Neuron (in vitro differentiated cells): ENCODE measurements at regions not wholly inside any gene's neighbourhood (a gene's known extent, or its start where the extent isn't known, plus 50 kb on each side); places are given as distances from the start of the nearest gene placed in this dataset.

Experiments used
- H2AFZ ChIP-seq: one replicate; pipeline ENCODE4 v1.6.1; 2013; ENCODE audit warnings: low read depth, mild to moderate bottlenecking, inconsistent platforms, low read length, moderate library complexity
- H3K27me3 ChIP-seq: one replicate; pipeline ENCODE4 v1.6.1; 2013; ENCODE audit warnings: low read length; ENCODE audit not compliant: insufficient read depth
- H3K36me3 ChIP-seq: one replicate; pipeline ENCODE4 v1.6.1; 2013; ENCODE audit warnings: low read length; ENCODE audit not compliant: insufficient read depth
- H3K4me1 ChIP-seq: one replicate; pipeline ENCODE4 v1.6.1; 2013; ENCODE audit warnings: low read length; ENCODE audit not compliant: insufficient read depth
- H3K4me3 ChIP-seq: 2 replicates; pipeline ENCODE4 v1.5.1; 2013; ENCODE audit warnings: mild to moderate bottlenecking, low read length, moderate library complexity
- H3K9me3 ChIP-seq: one replicate; pipeline ENCODE4 v1.6.1; 2013; ENCODE audit warnings: low read length

DNA sequence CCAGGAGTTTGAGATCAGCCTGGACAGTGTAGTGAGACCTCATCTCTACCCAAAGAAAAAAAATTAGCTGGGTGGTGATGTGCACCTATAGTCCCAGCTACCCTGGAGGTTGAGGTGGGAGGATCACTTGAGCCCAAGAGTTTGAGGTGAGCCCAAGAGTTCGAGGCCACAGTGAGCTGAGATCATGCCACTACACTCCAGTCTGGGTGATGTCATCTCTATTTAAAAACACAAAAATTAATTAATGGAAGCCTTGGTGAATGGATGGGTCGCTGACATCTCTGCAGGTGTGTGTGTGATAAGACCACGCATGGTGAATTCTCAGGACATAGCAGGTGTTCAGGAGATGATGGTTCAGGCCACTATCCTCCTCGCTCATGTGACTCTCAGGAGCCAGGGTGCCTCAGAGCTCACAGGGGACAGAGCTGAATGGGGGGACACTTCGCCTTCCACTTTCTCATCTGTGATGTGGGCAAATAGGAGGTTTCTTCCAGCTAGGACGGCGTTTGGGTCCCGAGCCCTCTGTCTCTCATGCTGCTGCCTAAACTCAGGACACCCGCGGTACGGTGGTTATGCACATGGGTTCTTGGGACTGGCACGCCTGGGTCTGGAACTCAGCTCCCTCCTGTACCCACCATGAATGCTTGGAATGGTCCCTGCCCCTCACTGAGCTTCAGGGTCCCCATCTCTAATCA lies 113.4 kb upstream of the ZBTB40 start:
- H3K4me3 ChIP-seq = no peak overlapping the region
- no peaks in the 10 kb centered on the region for H3K9me3 ChIP-seq
- H3K36me3 ChIP-seq = no peaks in the 10 kb centered on the region
- peaks cover 11% of the 10 kb centered on the region for H3K27me3 ChIP-seq
- peaks cover 5% of the 10 kb centered on the region for H3K4me1 ChIP-seq
- H2AFZ ChIP-seq = no peak overlapping the region

DNA sequence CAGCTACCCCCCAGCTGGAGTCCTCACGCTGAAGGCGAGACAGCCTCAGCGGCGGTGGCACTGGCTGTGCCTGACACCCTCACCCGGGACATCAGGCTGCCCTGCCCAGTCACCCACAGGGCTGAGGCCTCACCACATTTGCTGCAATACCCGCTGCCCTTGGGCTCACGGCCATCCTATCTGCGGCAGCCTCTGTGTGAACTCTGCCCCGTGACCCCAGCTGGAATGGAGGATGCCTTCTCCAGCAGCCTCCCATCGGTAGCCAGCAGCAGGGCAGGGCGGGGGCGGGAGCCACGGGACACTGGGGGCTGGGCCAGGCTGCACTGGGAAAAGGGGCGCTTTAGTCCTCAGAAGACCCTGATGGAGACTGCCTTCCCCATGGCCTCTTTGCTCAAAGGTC lies 112.4 kb upstream of the ZBTB40 start:
- Histone ChIP-seq H2AFZ (no peak overlapping the region), H3K36me3 (no peaks in the 10 kb centered on the region), H3K4me1 (peaks cover 5% of the 10 kb centered on the region), H3K4me3 (no peak overlapping the region), H3K27me3 (peaks cover 19% of the 10 kb centered on the region), H3K9me3 (no peaks in the 10 kb centered on the region)

DNA sequence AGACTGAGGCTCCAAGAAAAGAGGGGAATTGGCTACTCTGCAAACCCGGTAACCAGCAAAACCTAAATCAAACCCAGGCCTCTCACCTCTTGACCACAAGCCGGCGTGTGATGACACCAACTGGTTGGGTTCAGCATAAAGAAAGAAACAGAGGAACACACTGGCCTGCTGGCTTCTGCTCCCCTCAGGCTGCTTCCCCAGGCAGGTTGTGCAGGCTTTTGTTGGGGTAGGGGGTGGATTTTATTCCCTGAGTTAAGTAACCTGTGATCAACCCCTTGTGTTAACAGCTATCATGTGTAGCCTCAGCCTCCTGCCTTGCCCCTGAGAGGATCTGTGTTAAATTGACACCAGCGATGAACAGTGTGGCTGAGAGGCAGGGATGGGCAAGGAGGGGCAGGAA lies 111.6 kb upstream of the ZBTB40 start:
- H3K9me3 ChIP-seq = no peaks in the 10 kb centered on the region
- no peak overlapping the region for H3K4me3 ChIP-seq
- H3K27me3 ChIP-seq = peaks cover 25% of the 10 kb centered on the region
- H2AFZ ChIP-seq = no peak overlapping the region
- H3K36me3 ChIP-seq = no peaks in the 10 kb centered on the region
- H3K4me1 ChIP-seq = peaks cover 5% of the 10 kb centered on the region

DNA sequence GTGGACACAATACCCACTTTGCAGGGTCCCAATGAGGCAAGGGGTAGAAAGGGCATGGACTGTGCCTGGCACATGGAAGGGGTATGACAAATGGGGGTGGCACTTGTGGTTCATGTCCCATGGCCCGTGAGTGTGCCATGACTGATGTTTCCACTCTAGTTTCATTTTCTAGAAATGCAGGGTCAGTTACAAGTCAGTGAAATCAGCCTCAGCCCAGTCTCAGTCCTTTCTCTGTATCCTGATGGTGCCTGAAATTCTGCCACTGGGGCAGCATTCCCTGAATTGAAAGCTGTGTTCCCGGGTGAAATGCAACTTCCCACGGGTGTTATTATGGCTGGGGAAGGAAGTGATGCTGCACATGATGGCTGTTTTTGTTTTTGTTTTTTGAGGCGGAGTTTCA lies 110.8 kb upstream of the ZBTB40 start:
- Histone ChIP-seq H3K9me3 (no peaks in the 10 kb centered on the region), H3K27me3 (peaks cover 27% of the 10 kb centered on the region), H2AFZ (no peak overlapping the region), H3K36me3 (no peaks in the 10 kb centered on the region), H3K4me3 (no peak overlapping the region), H3K4me1 (peaks cover 5% of the 10 kb centered on the region)

DNA sequence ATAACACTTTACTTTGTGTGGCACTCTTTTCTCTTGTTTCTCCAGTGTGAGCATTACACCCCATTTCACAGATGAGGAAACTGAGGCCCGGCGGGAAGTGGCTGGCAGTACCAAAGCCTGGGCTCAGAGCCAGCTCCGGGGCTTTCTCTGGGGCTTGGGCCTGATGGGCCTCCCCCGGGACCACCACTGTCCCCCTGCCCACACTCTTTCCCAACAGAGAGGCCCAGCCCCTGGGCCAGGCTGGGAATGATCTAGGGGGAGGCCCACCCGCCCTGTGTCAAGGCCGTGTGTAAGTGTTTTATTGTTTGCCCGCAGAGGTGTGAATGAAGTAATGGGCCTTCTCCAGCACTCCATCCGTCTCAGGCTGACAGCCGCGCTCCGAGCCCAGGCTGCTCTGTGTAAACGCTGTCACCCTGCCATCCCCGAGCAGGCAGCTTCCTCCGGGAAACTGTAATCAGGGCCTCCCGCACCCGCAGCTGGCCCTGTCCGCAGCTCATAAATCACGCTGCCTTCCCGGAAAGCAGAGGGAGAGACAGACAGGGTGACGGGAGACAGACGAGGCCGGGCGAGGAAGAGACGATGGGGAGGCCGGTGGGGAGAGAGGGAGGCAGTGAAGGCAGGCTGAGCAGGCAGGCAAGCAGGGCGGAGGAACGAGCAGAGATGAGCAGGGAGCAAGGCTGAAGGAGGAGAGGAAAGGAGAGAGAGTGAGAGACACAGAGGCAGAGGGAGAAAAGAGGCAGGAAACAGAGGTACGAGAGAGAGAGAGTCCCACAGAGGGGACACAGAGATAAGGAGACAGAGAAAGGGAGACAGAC lies 109.7 kb upstream of the ZBTB40 start:
- peaks cover 27% of the 10 kb centered on the region for H3K27me3 ChIP-seq
- peaks cover 5% of the 10 kb centered on the region for H3K4me1 ChIP-seq
- H3K9me3 ChIP-seq = no peaks in the 10 kb centered on the region
- H3K4me3 ChIP-seq = peak overlapping the region; percentile 31
- peak overlapping the region; percentile 63 for H2AFZ ChIP-seq
- no peaks in the 10 kb centered on the region for H3K36me3 ChIP-seq

DNA sequence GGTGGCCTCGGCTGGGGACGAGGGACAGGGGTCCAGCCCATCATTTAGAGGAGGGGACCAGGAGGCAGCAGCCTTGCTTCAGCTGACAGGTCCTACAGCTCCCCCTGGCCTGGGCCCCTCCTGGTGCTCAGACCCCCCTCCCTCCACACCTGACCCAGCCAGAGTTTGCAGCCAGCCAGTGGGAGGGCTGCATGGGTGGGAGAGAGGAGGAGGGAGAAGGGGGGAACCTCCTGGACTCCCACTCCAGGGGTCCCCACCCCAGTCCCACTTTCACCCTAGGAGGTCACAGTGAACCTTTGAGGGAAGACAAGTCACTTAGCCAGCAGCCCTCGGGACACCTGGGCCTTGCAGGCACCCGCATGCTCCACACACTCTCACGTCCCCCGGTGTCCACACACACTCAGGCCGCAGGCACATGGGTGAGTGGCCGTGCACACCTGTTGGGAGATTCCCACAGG lies 108.9 kb upstream of the ZBTB40 start:
- Histone ChIP-seq H3K9me3 (no peaks in the 10 kb centered on the region), H2AFZ (no peak overlapping the region), H3K4me3 (no peak overlapping the region), H3K4me1 (peaks cover 5% of the 10 kb centered on the region), H3K27me3 (peaks cover 27% of the 10 kb centered on the region), H3K36me3 (no peaks in the 10 kb centered on the region)

DNA sequence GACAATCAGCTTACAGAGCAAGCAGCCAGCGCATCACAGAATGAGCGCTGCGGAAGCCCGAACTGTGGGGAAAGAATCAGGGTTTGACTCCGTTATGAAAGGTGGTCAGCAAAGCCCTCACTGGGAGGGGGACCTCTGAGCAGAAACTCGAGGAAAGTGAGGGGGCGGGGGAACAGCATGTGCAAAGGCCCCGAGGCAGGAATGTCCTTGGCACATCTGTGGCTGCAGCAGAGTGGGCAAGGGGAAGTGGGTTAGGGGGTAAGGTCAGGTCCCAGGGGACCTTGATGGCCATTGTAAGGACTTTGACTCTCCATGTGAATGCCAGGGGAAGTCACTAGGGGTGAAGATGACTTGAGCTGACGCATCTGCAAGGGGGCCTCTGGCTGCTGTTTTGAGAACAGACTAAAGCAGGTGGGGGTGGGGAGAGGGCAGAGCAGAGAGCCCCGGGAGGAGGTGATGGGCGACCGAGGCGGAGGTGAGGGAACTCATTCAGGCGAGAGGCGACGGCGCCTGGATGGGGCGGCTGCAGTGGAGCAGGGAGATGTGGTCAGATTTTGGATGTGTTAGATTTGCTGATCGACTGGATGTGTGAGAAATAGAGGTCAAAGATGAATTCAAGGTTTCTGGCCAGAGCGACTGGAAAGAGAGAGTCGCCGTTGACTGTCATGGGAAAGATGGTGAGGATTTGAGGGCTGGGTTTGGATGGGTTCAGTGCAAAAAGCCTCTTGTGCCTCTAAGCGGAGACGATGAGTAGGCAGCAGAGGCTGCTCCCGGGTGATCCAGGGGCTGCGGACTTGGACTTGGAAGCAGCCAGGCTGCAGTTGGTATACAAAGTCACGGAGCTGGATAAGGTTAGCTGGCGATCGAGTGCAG lies 108.0 kb upstream of the ZBTB40 start:
- Histone ChIP-seq H3K4me1 (peaks cover 5% of the 10 kb centered on the region), H3K27me3 (peaks cover 33% of the 10 kb centered on the region), H3K9me3 (no peaks in the 10 kb centered on the region), H3K36me3 (no peaks in the 10 kb centered on the region), H3K4me3 (no peak overlapping the region), H2AFZ (no peak overlapping the region)

DNA sequence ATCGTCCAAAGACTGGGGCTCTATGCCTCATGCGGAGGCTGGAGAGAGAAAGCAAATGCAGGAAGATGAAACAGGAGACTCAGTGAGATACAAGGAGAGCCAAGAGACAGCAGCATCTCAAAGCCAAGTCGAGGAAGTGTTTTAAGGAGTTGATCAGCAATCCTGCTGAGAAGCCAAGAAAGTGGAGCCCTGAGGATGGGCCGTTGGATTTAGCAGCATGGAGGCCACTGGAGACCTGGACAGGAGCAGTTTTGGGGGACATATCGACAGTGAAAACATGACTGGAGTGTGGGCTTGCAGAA lies 107.4 kb upstream of the ZBTB40 start:
- H3K4me1 ChIP-seq = peaks cover 5% of the 10 kb centered on the region
- no peaks in the 10 kb centered on the region for H3K9me3 ChIP-seq
- no peaks in the 10 kb centered on the region for H3K36me3 ChIP-seq
- no peak overlapping the region for H3K4me3 ChIP-seq
- no peak overlapping the region for H2AFZ ChIP-seq
- H3K27me3 ChIP-seq = peaks cover 34% of the 10 kb centered on the region

DNA sequence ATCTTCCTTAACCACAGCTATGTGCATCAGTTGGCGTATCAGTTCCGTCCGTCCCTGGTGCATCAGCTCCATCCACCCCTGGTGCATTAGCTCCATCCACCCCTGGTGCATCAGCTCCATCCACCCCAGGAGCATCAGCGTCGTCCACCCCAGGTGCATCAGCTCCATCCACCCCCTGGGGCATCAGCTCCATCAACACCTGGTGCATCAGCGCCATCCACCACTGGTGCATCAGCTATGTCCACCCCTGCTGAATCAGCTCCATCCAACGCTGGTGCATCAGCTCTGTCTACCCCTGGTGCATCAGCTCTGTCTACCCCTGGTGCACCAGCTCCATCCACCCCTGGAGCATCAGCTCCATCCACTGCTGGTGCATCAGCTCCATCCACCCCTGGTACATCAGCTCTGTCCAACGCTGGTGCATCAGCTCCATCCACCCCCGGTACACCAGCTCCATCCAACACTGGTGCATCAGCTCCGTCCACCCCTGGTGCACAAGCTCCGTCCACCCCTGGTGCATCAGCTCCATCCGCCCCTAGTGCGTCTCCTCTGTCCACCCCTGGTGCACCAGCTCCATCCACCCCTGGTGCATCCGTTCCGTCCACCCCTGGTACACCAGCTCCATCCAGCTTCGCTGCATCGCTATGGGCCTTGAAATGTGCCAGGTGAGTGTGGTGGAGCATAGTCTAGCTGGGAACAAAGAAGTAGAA lies 106.6 kb upstream of the ZBTB40 start:
- no peaks in the 10 kb centered on the region for H3K9me3 ChIP-seq
- H3K27me3 ChIP-seq = peaks cover 34% of the 10 kb centered on the region
- H2AFZ ChIP-seq = no peak overlapping the region
- H3K4me1 ChIP-seq = peaks cover 5% of the 10 kb centered on the region
- H3K36me3 ChIP-seq = no peaks in the 10 kb centered on the region
- H3K4me3 ChIP-seq = no peak overlapping the region

DNA sequence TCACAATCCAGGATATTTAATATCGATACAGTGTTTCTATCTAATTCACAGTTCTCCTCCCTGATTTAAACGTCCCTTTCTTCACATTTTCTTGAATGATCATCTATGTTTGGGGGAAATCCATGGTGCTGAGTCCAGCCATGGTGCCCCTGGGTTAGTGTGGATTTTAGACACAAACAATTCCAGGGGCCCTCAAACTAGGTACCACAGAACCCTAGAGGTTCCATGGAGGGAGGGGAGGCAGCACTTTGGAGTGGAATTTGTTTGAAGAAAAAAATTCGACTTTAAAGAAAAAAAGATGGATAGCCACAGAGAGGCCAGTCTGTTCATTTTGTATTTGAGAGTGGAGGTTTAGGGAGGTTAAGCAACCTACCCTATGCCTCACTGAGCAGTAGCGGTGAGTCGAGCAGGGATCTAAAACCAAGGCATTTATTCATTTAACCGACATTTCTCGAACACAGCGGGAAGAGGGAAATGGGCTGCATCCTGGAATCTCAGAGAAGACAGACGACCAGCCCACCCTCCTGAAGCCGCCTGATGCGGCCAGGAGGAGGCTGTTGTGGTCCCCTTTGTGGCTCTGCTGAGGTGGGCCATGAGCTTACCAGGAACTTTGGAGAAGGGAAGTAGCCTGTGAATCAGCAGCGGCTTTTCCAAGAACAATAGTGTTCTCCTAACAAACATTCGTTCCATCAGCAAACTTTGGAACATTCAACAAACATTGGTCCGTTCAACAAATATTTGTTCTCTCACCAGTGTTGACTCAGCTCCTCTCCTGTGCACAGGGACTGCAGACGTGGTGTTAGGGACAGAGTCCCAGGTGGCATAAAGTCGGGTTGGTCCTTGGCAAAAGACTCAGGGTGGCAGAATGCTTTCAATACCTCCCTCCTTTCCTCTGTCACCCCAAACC lies 103.5 kb upstream of the ZBTB40 start:
- H2AFZ ChIP-seq = no peak overlapping the region
- peaks cover 24% of the 10 kb centered on the region for H3K27me3 ChIP-seq
- no peak overlapping the region for H3K4me3 ChIP-seq
- no peaks in the 10 kb centered on the region for H3K9me3 ChIP-seq
- H3K36me3 ChIP-seq = no peaks in the 10 kb centered on the region
- H3K4me1 ChIP-seq = peaks cover 8% of the 10 kb centered on the region

DNA sequence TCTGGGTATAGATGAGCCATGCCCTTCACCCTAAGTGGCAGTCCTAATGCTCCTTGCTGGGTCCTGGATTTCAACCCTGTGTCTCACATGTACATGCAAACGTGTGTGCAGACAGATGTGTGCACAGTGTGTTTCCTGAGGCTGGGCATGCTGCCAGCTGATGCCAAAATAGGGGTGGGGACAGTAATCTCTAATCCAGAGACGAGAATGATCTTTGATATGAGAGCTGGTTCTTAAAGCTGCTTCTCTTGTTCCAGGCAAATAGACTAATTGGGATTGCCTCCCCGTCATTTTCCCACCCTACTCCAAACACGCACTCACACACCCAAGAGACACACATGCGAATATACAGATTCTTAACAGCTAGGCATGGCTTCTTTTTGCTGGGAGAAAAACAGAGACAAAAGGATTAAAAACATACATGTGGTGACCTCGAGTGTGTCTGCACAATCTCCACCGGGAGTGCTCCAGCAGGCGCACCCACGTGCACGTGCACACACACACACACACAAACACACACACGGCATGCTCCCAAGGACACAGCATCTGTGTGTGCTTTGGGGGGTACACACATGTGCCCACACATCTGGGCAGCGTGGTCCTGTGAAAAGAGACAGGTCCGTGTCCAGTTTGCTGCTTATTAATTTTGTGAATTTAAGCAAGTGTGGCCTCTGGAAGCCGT lies 102.1 kb upstream of the ZBTB40 start:
- Histone ChIP-seq H3K27me3 (peaks cover 12% of the 10 kb centered on the region), H3K4me3 (no peak overlapping the region), H2AFZ (no peak overlapping the region), H3K4me1 (peaks cover 8% of the 10 kb centered on the region), H3K9me3 (no peaks in the 10 kb centered on the region), H3K36me3 (no peaks in the 10 kb centered on the region)
